A673 (cell line): ENCODE measurements at regions not wholly inside any gene's neighbourhood (a gene's known extent, or its start where the extent isn't known, plus 50 kb on each side); places are given as distances from the start of the nearest gene placed in this dataset.

ENCODE experiments used
- BruUV-seq: library from RNA; stranded (reverse); fragments of 400-500 nt; replicated peaks from 2 replicates; lab custom pipeline; 2021; lab: Mats Ljungman, UMichigan
- CTCF ChIA-PET: fragments of 300-600 bp; sonication (Branson Sonifier 250); formaldehyde crosslinking; loops from one replicate; lab custom pipeline; 2022; ENCODE audit warnings: antibody characterized with exemption; lab: Charles Lee
- POLR2A ChIA-PET: fragments of 300-600 bp; sonication (Branson Sonifier 250); formaldehyde crosslinking; loops from one replicate; lab custom pipeline; 2022; ENCODE audit warnings: antibody characterized with exemption; ENCODE audit not compliant: low non-redundant PET; lab: Charles Lee
- DNase-seq: peaks from one replicate; pipeline ENCODE4 v3.0.0-alpha.2; 2015; ENCODE audit warnings: low spot score
- H3K27ac ChIP-seq: fragments of 200-600 bp; sonication (generic); 2 replicates; pipeline ENCODE4 v1.5.1; 2016; ENCODE audit warnings: mixed run types, low read depth, mild to moderate bottlenecking, mixed read lengths, antibody characterized with exemption, low read length; ENCODE audit not compliant: poor library complexity, severe bottlenecking
- H3K27me3 ChIP-seq: fragments of 200-600 bp; sonication (generic); replicated peaks from 2 replicates; pipeline ENCODE4 v1.6.1; 2017; ENCODE audit warnings: mixed run types, low read depth, mild to moderate bottlenecking, mixed read lengths, antibody characterized with exemption, low read length; ENCODE audit not compliant: insufficient read depth, poor library complexity
- H3K36me3 ChIP-seq: fragments of 200-600 bp; sonication (generic); 2 replicates; pipeline ENCODE4 v1.6.1; 2016; ENCODE audit warnings: mixed run types, mild to moderate bottlenecking, mixed read lengths, antibody characterized with exemption, low read length; ENCODE audit not compliant: insufficient read depth, poor library complexity, severe bottlenecking
- H3K4me1 ChIP-seq: fragments of 200-600 bp; sonication (generic); 2 replicates; pipeline ENCODE4 v1.6.1; 2017; ENCODE audit warnings: mixed run types, mild to moderate bottlenecking, mixed read lengths, antibody characterized with exemption, low read length; ENCODE audit not compliant: insufficient read depth, poor library complexity, severe bottlenecking
- H3K4me3 ChIP-seq: fragments of 200-600 bp; sonication (generic); 2 replicates; pipeline ENCODE4 v1.5.1; 2016; ENCODE audit warnings: low read depth, mixed run types, mild to moderate bottlenecking, mixed read lengths, low read length; ENCODE audit not compliant: poor library complexity, severe bottlenecking
- H3K9me3 ChIP-seq: fragments of 200-600 bp; sonication (generic); 2 replicates; pipeline ENCODE4 v1.6.1; 2016; ENCODE audit warnings: mixed run types, low read depth, mild to moderate bottlenecking, mixed read lengths, antibody characterized with exemption, low read length; ENCODE audit not compliant: poor library complexity, severe bottlenecking
- CTCF ChIP-seq: fragments of 300-800, 200-600 bp; sonication (generic); conservative IDR thresholded peaks from 2 replicates; pipeline ENCODE4 v1.5.1; 2017; ENCODE audit warnings: low read depth, mild to moderate bottlenecking, antibody characterized with exemption, low read length, moderate library complexity, mixed read lengths
- EZH2 ChIP-seq: fragments of 200-600 bp; sonication (generic); IDR thresholded peaks from 2 replicates; pipeline ENCODE4 v1.6.1; 2017; ENCODE audit warnings: borderline replicate concordance, low read depth, mild to moderate bottlenecking, mixed read lengths, antibody characterized with exemption, low read length; ENCODE audit not compliant: poor library complexity, severe bottlenecking
- intact Hi-C: fragments of 100-400 bp; cut with micrococcal nuclease; formaldehyde crosslinking; loops from one replicate; pipeline ENCODE4 v1.10.0; 2022; ENCODE audit not compliant: unreplicated experiment

GRCh38 chr9:565528-565927 lies 276.0 kb upstream of the DMRT1 start:
- no peak for TF ChIP-seq EZH2
- TF ChIP-seq CTCF = no peak
- H3K4me1 ChIP-seq = no peaks in the 10 kb centered on the region
- no TSS peak for BruUV-seq
- ChIA-PET POLR2A (no interaction called here), CTCF (no interaction called here)
- H3K27me3 ChIP-seq = peaks cover 12% of the 10 kb centered on the region
- no peaks in the 10 kb centered on the region for H3K36me3 ChIP-seq
- no peak overlapping the region for H3K27ac ChIP-seq
- intact Hi-C loops = no loop called here
- peaks cover 9% of the 10 kb centered on the region for H3K9me3 ChIP-seq
- no peak overlapping the region for H3K4me3 ChIP-seq
- no peak for DNase-seq

DNA sequence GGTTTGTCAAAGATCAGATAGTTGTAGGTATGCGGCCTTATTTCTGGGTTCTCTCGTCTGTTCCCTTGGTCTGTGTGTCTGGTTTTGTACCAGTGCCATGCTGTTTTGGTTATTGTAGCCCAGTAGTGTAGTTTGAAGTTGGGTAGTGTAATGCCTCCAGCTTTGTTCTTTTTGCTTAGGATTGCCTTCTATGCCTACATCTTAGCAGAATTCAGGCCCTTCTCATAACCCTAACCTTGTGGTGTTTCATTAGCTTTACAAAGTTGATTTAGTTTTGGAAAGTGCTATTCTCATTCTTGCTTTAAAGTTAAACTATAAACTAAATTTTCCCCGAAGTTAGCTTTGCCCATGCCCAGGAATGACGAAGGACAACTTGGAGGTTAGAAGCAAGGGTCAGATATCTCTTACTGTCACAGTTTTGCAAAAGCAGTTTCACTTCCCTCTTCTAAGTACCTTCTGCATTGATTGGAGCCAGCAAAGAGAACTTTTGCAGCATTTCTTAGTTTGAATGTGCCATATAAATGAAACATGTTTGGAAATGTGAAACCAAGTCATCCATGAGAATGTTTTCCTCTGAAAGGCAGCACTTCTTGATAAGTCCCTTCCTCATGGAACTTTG lies 274.3 kb upstream of the DMRT1 start:
- BruUV-seq = no TSS peak

DNA sequence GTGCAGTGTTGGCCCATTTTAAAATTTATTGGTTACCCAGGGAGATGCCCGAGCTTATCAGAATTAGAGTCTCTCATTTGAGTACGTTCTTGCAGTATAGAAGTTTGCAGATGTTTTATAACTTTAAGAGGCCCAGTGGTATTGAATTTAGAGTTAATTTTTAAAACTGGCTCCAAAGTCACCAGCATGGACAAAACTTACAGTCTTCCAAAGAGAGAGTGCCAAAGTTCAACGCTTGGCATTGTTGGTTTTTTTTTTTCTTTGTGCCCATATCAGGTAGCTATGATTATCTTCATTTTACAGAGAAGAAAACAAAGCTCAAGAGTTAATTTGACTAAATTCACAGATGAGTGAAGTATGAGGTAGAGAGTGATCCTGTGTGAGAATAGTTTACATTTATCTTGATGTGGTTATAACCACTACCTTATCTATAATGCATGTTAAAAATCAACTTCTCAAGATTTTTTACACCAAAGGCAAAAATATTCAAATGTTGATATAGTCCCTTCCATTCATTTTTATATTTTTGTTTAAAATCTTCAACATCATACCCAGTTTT lies 273.7 kb upstream of the DMRT1 start:
- ChIA-PET POLR2A (no interaction called here), CTCF (no interaction called here)
- TF ChIP-seq EZH2 (no peak), CTCF (no peak)

More for the DNA sequence above, 274.3 kb upstream of the DMRT1 start:
- no peaks in the 10 kb centered on the region for H3K4me1 ChIP-seq
- peaks cover 9% of the 10 kb centered on the region for H3K9me3 ChIP-seq
- H3K27ac ChIP-seq = no peak overlapping the region
- H3K4me3 ChIP-seq = no peak overlapping the region
- TF ChIP-seq CTCF (no peak), EZH2 (no peak)
- CTCF ChIA-PET = no interaction called here
- DNase-seq = no peak
- POLR2A ChIA-PET = no interaction called here
- peaks cover 4% of the 10 kb centered on the region for H3K27me3 ChIP-seq
- intact Hi-C loops = no loop called here
- no peaks in the 10 kb centered on the region for H3K36me3 ChIP-seq

More for the DNA sequence above, 273.7 kb upstream of the DMRT1 start:
- Histone ChIP-seq H3K9me3 (peaks cover 9% of the 10 kb centered on the region), H3K27me3 (peaks cover 4% of the 10 kb centered on the region), H3K27ac (no peak overlapping the region), H3K4me1 (no peaks in the 10 kb centered on the region), H3K36me3 (no peaks in the 10 kb centered on the region), H3K4me3 (no peak overlapping the region)
- no peak for DNase-seq
- intact Hi-C loops = no loop called here
- no TSS peak for BruUV-seq
